Eye (tissue), 1 donor: ENCODE measurements at regions not wholly inside any gene's neighbourhood (a gene's known extent, or its start where the extent isn't known, plus 50 kb on each side); places are given as distances from the start of the nearest gene placed in this dataset.

Source experiments
- DNase-seq: peaks from one replicate; pipeline ENCODE4 v3.0.0-alpha.2; 2015

GRCh38 chr7:18262058-18262457, 233.5 kb upstream of the HDAC9 start:
- no peak for DNase-seq

GRCh38 chr7:18265611-18266281, 229.8 kb upstream of the HDAC9 start:
- DNase-seq: no peak

GRCh38 chr7:18268571-18268970, 227.0 kb upstream of the HDAC9 start:
- no peak for DNase-seq

- DNase-seq: peak; percentile 19
Measured at GRCh38 chr7:18276380-18276779, 219.2 kb upstream of the HDAC9 start.

- DNase-seq: peak; percentile 24
Measured at GRCh38 chr7:18278316-18278715, 217.2 kb upstream of the HDAC9 start.

GRCh38 chr7:18283045-18283444, 212.5 kb upstream of the HDAC9 start:
- no peak for DNase-seq

GRCh38 chr7:18287482-18287881, 208.1 kb upstream of the HDAC9 start:
- no peak for DNase-seq

- DNase-seq: no peak
Measured at GRCh38 chr7:18288322-18289037, 207.1 kb upstream of the HDAC9 start.

GRCh38 chr7:18289788-18290187, 205.8 kb upstream of the HDAC9 start:
- DNase-seq: no peak

GRCh38 chr7:18290223-18290622, 205.3 kb upstream of the HDAC9 start:
- no peak for DNase-seq

- no peak for DNase-seq
Measured at GRCh38 chr7:18290865-18291264, 204.7 kb upstream of the HDAC9 start.

GRCh38 chr7:18292584-18292983, 203.0 kb upstream of the HDAC9 start:
- no peak for DNase-seq

GRCh38 chr7:18293759-18294158, 201.8 kb upstream of the HDAC9 start:
- no peak for DNase-seq

GRCh38 chr7:18294411-18294810, 201.1 kb upstream of the HDAC9 start:
- no peak for DNase-seq

GRCh38 chr7:18295781-18296423, 199.6 kb upstream of the HDAC9 start:
- no peak for DNase-seq

- DNase-seq: no peak
Measured at GRCh38 chr7:18302097-18302496, 193.5 kb upstream of the HDAC9 start.

GRCh38 chr7:18305866-18306265, 189.7 kb upstream of the HDAC9 start:
- no peak for DNase-seq

GRCh38 chr7:18306696-18307095, 188.9 kb upstream of the HDAC9 start:
- no peak for DNase-seq

GRCh38 chr7:18308938-18309337, 186.6 kb upstream of the HDAC9 start:
- no peak for DNase-seq

- no peak for DNase-seq
Measured at GRCh38 chr7:18312482-18312881, 183.1 kb upstream of the HDAC9 start.

- peak; percentile 47 for DNase-seq
Measured at GRCh38 chr7:18313965-18314364, 181.6 kb upstream of the HDAC9 start.

GRCh38 chr7:18315241-18315640, 180.3 kb upstream of the HDAC9 start:
- no peak for DNase-seq

GRCh38 chr7:18317941-18318340, 177.6 kb upstream of the HDAC9 start:
- no peak for DNase-seq

GRCh38 chr7:18320422-18320821, 175.1 kb upstream of the HDAC9 start:
- no peak for DNase-seq
